ENCODE measurements at regions not wholly inside any gene's neighbourhood (a gene's known extent, or its start where the extent isn't known, plus 50 kb on each side); places are given as distances from the start of the nearest gene placed in this dataset.
"Not testable (repeated sequence)": the region's sequence is repeated elsewhere in the genome, so short reads cannot be mapped to it uniquely, and the experiment has no call there.

DNA sequence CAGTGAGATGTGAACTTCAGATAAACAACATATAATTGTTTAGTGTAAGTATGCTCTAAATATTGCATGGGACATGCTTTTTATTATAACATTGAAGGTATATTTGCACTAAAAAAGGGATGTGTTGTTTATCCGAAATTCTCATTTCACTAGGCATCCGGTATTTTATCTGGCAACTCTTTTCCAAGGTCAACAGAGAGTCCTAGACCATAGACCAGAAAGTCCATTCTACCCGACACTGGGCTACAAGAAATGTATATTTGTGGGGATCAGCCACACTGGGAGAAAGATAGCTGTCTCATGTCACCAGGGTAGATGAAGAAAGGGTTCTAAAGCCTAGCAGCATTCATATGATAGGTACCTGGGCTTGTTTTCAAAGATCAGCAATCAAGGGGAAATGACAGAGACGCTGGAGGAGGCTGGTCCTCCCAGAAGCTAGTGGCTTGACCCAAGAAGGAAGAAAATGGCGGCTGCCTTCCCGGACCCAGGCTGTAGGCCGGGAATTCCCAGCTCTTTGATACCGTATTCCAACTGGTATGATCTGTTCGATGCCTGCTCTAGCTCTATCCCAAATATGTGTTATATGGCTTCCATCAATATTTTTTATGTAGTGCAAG lies 161.1 kb upstream of the IRF2BP2 start:
- intact Hi-C loops (cut with DNase I), result no loop called here
- no peak for DNase-seq (ENCODE audit: low spot score)

GRCh38 chr1:234769986-234770795 lies 160.2 kb upstream of the IRF2BP2 start:
- DNase-seq (ENCODE audit: low spot score), result no peak
- intact Hi-C loops (cut with DNase I), result no loop called here

DNA sequence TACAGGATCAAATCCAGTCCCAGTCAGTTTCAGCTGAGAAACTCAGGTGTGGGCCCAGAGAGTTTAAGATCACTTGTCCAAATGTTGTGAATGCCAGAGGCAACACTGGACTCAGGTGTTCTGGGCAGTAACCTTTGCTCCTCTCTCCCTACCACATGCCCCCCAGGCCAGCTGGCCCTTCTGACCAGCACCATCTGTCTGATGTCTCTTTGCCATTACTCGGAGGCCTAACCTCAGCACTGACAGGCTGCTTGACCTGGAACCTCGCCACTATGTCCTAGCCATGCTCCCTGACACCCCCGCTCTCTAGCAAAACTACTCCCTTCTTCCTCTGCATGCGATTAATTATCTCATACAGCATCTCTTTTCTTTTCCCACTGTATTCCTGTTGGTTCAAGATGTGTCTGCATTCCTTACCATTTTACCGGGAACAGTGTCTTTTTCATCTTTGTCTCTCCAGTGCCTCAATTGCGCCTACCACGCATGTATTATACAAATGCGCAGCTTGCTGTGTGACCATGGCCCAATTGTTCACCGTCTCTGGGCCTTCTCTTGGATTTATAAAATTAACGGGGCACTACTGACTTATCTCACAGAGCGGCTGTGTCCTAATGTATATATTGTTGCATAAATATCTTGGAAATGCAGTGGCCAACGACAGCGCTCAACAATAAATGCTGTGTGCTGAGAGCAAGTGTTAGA lies 159.5 kb upstream of the IRF2BP2 start:
- intact Hi-C loops (cut with DNase I), result no loop called here
- DNase-seq (ENCODE audit: low spot score), result no peak

DNA sequence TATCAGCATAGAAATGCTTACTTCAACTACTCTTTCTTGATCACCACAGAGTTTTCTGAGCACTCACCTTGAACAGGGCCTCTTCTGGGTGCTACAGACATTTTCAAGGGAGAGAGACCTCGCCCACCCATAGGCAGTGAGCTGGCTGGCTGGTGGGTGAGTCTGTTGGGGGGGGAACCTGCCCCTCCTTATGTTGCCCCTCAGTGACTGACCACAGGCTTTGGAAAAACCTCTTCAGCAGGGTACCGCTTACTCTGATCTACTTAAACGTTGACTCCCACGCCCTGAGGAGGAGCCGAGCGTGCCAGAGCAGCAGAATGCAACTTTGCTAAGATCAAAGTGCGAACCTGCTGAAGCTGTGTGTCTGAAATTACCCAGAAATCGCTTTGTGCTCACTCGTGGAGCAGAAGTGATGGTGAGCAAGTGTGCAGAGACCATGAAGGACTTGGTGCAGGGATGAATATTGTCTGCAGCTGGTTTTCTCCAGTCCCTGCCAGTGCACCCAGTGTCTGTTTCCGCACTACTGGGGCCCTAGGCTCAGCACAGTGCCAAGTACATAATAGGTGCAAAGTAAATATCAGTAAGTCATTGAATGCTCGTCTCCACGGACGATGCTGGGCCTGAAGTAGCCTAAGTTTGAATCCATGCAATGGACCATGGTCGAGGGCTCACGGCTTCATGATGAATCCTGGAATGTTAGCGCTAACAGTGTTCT lies 158.7 kb upstream of the IRF2BP2 start:
- intact Hi-C loops (cut with DNase I), result no loop called here
- DNase-seq (ENCODE audit: low spot score), result no peak

DNA sequence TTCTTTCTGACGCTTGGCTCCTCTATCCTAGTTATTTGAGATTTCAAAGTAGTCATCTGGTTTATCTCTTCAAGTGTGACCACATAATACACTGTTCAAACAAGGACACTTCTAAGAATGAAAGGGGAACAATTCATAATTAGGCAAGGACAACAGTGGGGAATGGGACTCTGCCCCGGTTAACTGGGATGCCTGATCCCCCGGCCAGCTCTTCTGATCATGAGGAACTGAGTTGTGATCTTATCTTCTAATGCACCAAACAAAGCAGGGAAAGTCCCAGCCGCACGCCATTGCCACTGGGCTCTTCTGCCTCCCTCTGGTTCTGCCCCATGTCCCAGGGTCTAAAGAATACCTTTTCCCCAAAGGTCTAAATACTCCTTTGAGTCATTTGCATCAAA lies 158.2 kb upstream of the IRF2BP2 start:
- DNase-seq (ENCODE audit: low spot score), result no peak
- intact Hi-C loops (cut with DNase I), result no loop called here

DNA sequence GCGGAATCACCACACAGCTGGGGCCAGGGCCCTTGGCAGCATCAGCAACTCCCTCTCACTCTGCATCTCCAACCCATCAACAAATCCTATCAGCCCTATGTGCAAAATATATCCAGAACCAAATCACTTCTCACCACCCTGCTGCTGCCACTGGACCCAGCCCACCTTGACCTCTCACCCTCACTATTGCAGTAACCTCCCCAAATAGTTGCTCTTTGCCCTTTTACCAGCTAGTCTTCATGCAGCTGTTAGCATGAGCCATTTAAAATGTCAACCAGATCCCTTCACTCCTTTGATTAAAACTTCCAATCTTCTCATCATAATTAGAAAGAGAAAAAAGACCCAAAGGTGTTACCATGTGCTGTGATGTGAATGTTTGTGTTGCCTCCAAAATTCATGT lies 155.7 kb upstream of the IRF2BP2 start:
- no peak for DNase-seq (ENCODE audit: low spot score)
- intact Hi-C loops (cut with DNase I), result no loop called here

DNA sequence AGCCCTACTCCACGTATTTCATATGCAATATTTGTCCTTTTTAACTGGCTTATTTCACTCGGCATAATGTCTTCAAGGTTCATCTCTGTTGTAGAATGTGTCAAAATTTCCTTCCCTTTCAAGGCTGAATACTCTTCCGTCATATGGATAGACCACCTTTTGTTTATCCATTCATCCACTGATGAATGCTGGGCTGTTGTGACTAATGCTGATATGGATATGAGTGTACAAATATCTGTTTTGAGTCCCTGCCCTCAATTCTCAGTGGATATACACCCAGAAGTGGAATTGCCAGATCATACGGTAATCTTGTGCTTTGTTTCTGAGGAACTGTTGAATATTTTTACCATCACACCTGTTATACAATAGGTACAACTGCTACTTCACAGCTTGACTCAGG lies 155.2 kb upstream of the IRF2BP2 start:
- intact Hi-C loops (cut with DNase I), result no loop called here
- no peak for DNase-seq (ENCODE audit: low spot score)

- no peak for DNase-seq (ENCODE audit: low spot score)
- intact Hi-C loops (cut with DNase I), result no loop called here
Observed at GRCh38 chr1:234763910-234764309, 153.9 kb upstream of the IRF2BP2 start.

DNA sequence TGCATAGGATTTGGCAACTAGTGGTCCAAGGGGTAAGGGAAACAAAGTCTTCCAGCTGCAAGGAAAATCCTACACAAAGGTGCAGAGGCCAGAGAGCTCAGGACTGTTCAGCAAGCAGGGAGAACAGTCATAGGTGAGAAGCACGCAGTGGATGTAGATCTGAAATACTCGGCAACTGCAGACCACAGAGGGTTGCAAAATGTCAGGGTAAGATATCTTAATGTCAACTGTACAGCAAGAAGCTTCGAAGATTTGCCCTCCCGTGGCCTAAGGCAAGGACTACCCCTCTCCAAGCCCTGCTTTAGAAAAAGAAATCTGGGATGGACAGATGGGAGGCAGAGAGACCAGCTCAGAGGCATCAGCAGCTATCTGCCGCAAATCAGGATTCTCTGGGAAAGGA lies 153.4 kb upstream of the IRF2BP2 start:
- DNase-seq (ENCODE audit: low spot score), result no peak
- intact Hi-C loops (cut with DNase I), result no loop called here

DNA sequence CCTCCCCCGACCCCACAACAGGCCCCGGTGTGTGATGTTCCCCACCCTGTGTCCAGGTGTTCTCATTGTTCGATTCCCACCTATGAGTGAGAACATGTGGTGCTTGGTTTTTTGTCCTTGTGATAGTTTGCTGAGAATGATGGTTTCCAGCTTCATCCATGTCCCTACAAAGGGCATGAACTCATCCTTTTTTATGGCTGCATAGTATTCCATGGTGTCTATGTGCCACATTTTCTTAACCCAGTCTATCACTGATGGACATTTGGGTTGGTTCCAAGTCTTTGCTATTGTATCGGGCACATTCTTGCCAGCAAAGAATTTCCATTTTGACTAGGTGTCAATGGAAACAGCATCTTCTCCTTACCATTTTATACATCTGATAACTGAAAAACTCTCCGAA lies 152.1 kb upstream of the IRF2BP2 start:
- intact Hi-C loops (cut with DNase I); DNase-seq (ENCODE audit: low spot score): not testable (repeated sequence)

DNA sequence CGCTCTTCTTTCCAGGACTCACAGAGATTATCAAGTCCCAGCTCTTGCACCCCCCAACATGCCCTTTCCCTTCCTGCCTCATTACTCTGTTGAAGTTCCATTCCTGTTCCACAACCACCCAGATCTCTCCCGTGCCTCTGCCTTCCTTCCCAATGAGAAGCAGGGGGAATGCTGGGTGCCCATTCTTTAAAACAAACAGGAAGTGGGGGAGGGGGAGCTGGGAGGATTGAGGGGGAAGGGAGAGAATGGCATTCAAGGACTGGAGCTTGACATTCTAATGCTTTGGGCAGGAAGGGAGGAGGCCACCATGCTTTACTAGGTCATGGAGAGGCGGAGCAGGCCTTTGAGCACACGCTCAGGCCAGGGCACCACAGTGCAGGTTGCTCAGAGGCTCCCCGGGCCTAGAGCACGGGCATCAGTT lies 150.3 kb upstream of the IRF2BP2 start:
- DNase-seq (ENCODE audit: low spot score), result no peak
- intact Hi-C loops (cut with DNase I), result no loop called here

DNA sequence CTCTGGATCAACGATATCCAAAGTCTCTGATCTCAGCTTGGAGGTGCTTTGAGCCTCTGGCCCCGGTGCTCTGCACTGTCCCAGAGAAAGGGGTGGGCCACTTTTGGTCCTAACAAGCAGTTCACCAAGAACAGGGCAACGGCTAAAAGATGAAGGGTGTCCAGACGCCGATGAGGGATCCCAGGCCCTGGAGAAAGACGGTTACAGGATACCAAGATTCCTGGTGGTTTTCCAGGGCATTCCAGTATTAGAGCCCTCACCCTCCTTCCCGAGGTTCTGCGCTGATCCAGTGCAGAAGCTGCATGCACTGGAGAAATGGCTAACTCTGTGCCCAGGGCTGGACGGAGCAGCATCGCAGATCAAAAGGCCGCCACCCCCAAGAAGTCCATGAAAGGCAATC lies 149.9 kb upstream of the IRF2BP2 start:
- intact Hi-C loops (cut with DNase I), result no loop called here

DNA sequence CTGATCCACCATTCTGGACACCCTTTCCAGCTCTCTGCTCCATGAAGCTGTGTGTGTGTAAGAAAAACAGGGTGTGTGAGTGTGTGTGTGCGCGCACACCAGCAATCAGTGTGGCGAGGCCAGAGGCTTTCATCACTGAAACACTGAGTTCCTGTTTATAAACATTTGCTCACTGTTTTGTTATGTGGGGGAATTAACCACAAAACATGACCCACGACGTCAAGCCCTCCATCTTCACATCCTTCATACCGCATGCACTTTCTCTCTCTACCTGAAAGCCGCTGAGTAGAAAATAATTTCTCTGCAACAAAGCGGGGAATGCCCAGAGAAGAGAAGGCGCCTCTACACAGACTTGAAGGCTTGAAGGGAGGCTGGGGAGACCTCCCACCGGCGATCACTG lies 148.9 kb upstream of the IRF2BP2 start:
- DNase-seq (ENCODE audit: low spot score), result no peak
- intact Hi-C loops (cut with DNase I), result no loop called here

More for the DNA sequence above, 149.9 kb upstream of the IRF2BP2 start:
- DNase-seq (ENCODE audit: low spot score), result no peak

GRCh38 chr1:234756857-234757256 lies 146.9 kb upstream of the IRF2BP2 start:
- intact Hi-C loops (cut with DNase I), result no loop called here
- no peak for DNase-seq (ENCODE audit: low spot score)

- no peak for DNase-seq (ENCODE audit: low spot score)
- intact Hi-C loops (cut with DNase I), result no loop called here
Observed at GRCh38 chr1:234756066-234756774, 146.2 kb upstream of the IRF2BP2 start.

- peak; percentile 90 for DNase-seq (ENCODE audit: low spot score)
- intact Hi-C loops (cut with DNase I), result no loop called here
Observed at GRCh38 chr1:234755449-234755863, 145.5 kb upstream of the IRF2BP2 start.

DNA sequence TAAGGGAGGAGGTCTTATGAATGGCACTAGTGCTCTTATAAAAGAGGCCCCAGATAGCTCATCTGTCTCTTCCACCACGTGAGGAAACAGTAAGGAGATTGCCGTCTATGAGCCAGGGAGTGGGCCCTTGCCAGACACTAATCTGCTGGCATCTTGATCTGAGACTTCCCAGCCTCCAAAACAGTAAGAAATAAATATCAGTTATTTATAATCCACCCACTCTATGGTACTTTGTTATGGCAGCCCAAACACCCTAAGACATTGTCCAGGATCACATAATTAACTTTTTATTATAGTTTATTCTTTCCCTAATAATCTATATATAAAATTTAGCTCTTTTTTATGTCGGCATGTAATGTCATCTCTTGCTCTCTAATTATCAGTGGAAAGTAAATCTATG lies 144.0 kb upstream of the IRF2BP2 start:
- intact Hi-C loops (cut with DNase I), result no loop called here
- DNase-seq (ENCODE audit: low spot score), result no peak

- intact Hi-C loops (cut with DNase I), result no loop called here
Observed at GRCh38 chr1:234752927-234753326, 142.9 kb upstream of the IRF2BP2 start.

GRCh38 chr1:234751678-234752077 lies 141.7 kb upstream of the IRF2BP2 start:
- intact Hi-C loops (cut with DNase I), result no loop called here
- DNase-seq (ENCODE audit: low spot score), result no peak

More at GRCh38 chr1:234752927-234753326, 142.9 kb upstream of the IRF2BP2 start:
- DNase-seq (ENCODE audit: low spot score), result no peak
